Breast epithelium (tissue), 3 donors: ENCODE measurements at regions not wholly inside any gene's neighbourhood (a gene's known extent, or its start where the extent isn't known, plus 50 kb on each side); places are given as distances from the start of the nearest gene placed in this dataset.
"Not testable (repeated sequence)": the region's sequence is repeated elsewhere in the genome, so short reads cannot be mapped to it uniquely, and the experiment has no call there.

Experiments
- POLR2A ChIP-seq: fragments of 450-650 bp; IDR thresholded peaks from one replicate; pipeline ENCODE4 v1.6.1; 2016; ENCODE audit warnings: antibody characterized with exemption, mild to moderate bottlenecking, moderate library complexity
- TF ChIP-seq, protein P1 (sequence below), 3 donors: fragments of 450-650 bp; IDR thresholded peaks; one replicate each; pipeline ENCODE4 v1.5.1; 2016 to 2017; ENCODE audit warnings: antibody characterized with exemption in 3 of 3, mild to moderate bottlenecking in 3 of 3, moderate library complexity in 3 of 3

DNA sequence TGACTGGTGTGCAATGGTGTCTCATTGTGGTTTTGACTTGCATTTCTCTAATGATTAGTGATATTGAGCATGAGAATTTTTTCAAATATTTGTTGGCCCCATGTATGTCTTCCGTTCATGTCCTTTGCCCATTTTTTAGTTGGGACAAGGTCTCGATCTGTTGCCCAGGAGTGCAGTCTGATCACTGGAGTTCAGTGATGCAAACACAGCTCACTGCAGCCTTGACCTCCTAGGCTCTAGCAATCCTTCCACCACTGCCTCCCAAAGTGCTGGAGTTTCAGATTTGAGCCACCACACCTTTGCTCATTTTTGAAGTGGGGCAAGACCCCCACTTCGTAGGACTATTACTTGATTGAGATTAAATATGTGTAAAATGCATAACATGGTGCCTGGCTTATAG lies 124.2 kb upstream of the NBPF26 start:
- TF ChIP-seq, protein P1, sequence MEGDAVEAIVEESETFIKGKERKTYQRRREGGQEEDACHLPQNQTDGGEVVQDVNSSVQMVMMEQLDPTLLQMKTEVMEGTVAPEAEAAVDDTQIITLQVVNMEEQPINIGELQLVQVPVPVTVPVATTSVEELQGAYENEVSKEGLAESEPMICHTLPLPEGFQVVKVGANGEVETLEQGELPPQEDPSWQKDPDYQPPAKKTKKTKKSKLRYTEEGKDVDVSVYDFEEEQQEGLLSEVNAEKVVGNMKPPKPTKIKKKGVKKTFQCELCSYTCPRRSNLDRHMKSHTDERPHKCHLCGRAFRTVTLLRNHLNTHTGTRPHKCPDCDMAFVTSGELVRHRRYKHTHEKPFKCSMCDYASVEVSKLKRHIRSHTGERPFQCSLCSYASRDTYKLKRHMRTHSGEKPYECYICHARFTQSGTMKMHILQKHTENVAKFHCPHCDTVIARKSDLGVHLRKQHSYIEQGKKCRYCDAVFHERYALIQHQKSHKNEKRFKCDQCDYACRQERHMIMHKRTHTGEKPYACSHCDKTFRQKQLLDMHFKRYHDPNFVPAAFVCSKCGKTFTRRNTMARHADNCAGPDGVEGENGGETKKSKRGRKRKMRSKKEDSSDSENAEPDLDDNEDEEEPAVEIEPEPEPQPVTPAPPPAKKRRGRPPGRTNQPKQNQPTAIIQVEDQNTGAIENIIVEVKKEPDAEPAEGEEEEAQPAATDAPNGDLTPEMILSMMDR (IDR thresholded peaks at IDR 0.05) = not testable (repeated sequence)
- not testable (repeated sequence) for TF ChIP-seq POLR2A
